Naive thymus-derived CD4-positive, alpha-beta T cell (primary cell): ENCODE measurements at regions not wholly inside any gene's neighbourhood (a gene's known extent, or its start where the extent isn't known, plus 50 kb on each side); places are given as distances from the start of the nearest gene placed in this dataset.

Experiments
- ATAC-seq: fragments of 150-1000 bp; cut with Tn5 transposase; 2 replicates; pipeline ENCODE4 v1.10.0; 2021; ENCODE audit warnings: mild to moderate bottlenecking, moderate library complexity
- CTCF ChIA-PET: fragments of 350-600 bp; sonication (Branson Sonifier 250); formaldehyde crosslinking; loops from one replicate; lab custom pipeline; 2021; ENCODE audit warnings: antibody characterized with exemption; lab: Charles Lee
- POLR2A ChIA-PET: fragments of 350-600 bp; sonication (Branson Sonifier 250); formaldehyde crosslinking; loops from one replicate; lab custom pipeline; 2021; ENCODE audit warnings: antibody characterized with exemption, inconsistent platforms; lab: Charles Lee
- DNase-seq, 9 donors: peaks; one replicate each; pipeline versions ENCODE4 v3.0.0 to v3.0.0-alpha.2; 2020 to 2022; ENCODE audit warnings: mixed read lengths in 1 of 9
- H3K27ac ChIP-seq: one replicate; pipeline ENCODE4 v1.7.0; 2013; ENCODE audit warnings: mild to moderate bottlenecking, low read depth, low read length, moderate library complexity
- H3K27me3 ChIP-seq, 2 donors: one replicate each; pipeline ENCODE4 v1.7.0; 2013; ENCODE audit warnings: low read length in 2 of 2, mild to moderate bottlenecking in 2 of 2, moderate library complexity in 2 of 2; ENCODE audit not compliant: control insufficient read depth in 2 of 2, insufficient read depth in 2 of 2
- H3K36me3 ChIP-seq, 3 experiments: 1 replicate in 2 of 3; 2 replicates in 1 of 3; pipeline ENCODE4 v1.7.0; 2013; ENCODE audit warnings: low read length in 3 of 3, mild to moderate bottlenecking in 3 of 3, moderate library complexity in 1 of 3; ENCODE audit not compliant: insufficient read depth in 3 of 3, control insufficient read depth in 2 of 3
- H3K4me1 ChIP-seq, 2 donors: one replicate each; pipeline ENCODE4 v1.7.0; 2013; ENCODE audit warnings: low read length in 2 of 2, mild to moderate bottlenecking in 2 of 2, moderate library complexity in 1 of 2; ENCODE audit not compliant: control insufficient read depth in 2 of 2, insufficient read depth in 2 of 2
- H3K4me3 ChIP-seq: 2 replicates; pipeline ENCODE4 v1.7.0; 2013; ENCODE audit warnings: mild to moderate bottlenecking, low read length
- H3K9me3 ChIP-seq, 3 experiments: 1 replicate in 2 of 3; 2 replicates in 1 of 3; pipeline ENCODE4 v1.7.0; 2013; ENCODE audit warnings: low read length in 3 of 3; ENCODE audit not compliant: control insufficient read depth in 2 of 3
- H3K27ac Mint-ChIP-seq, 9 donors: one replicate each; pipeline ENCODE4 v1.8.0; 2020 to 2022; ENCODE audit warnings: mixed read lengths in 9 of 9, mild to moderate bottlenecking in 8 of 9, moderate library complexity in 5 of 9, inconsistent platforms in 2 of 9
- H3K27me3 Mint-ChIP-seq, 5 donors: one replicate each; pipeline ENCODE4 v1.8.0; 2021 to 2022; ENCODE audit warnings: mixed read lengths in 5 of 5, mild to moderate bottlenecking in 1 of 5
- H3K36me3 Mint-ChIP-seq, 5 donors: one replicate each; pipeline ENCODE4 v1.8.0; 2020 to 2022; ENCODE audit warnings: mixed read lengths in 5 of 5, mild to moderate bottlenecking in 3 of 5, inconsistent platforms in 1 of 5
- H3K4me1 Mint-ChIP-seq, 7 donors: one replicate each; pipeline ENCODE4 v1.8.0; 2020 to 2022; ENCODE audit warnings: mixed read lengths in 7 of 7, mild to moderate bottlenecking in 3 of 7, inconsistent platforms in 1 of 7
- H3K4me3 Mint-ChIP-seq, 10 donors: one replicate each; pipeline ENCODE4 v1.8.0; 2020 to 2022; ENCODE audit warnings: mild to moderate bottlenecking in 10 of 10, mixed read lengths in 10 of 10, moderate library complexity in 6 of 10, inconsistent platforms in 2 of 10
- H3K9me3 Mint-ChIP-seq, 11 donors: one replicate each; pipeline ENCODE4 v1.8.0; 2020 to 2022; ENCODE audit warnings: mixed read lengths in 11 of 11, mild to moderate bottlenecking in 4 of 11, inconsistent platforms in 1 of 11, moderate library complexity in 1 of 11
- intact Hi-C, 2 donors: fragments of 100-400 bp; cut with micrococcal nuclease; formaldehyde crosslinking; loops; one replicate each; pipeline ENCODE4 v1.15.1; 2023

GRCh38 chr5:56530626-56531138 is 284.7 kb upstream of the MAP3K1 start:
- Mint-ChIP-seq H3K36me3 (peaks cover 0 to 5% (median 0%) of the 10 kb centered on the region in 5 donors), H3K4me3 (no peak overlapping the region), H3K27ac (peak overlapping the region in 2 of 9 donors; percentile 58 to 62), H3K9me3 (peaks cover 0 to 4% (median 0%) of the 10 kb centered on the region in 11 donors), H3K27me3 (no peaks in the 10 kb centered on the region), H3K4me1 (peaks cover 8 to 38% (median 26%) of the 10 kb centered on the region in 7 donors)
- DNase-seq (no peak), ATAC-seq (no peak)
- no peaks in the 10 kb centered on the region for H3K27me3 ChIP-seq
- no peak overlapping the region for H3K4me3 ChIP-seq
- H3K9me3 ChIP-seq, result no peaks in the 10 kb centered on the region
- H3K27ac ChIP-seq, result no peak overlapping the region
- intact Hi-C loops, result loop anchor here in 1 of 2 donors (5.0 kb wide), 1 partner anchor 38 kb away; no protein-coding TSS in a partner anchor
- ChIA-PET CTCF (no interaction called here), POLR2A (interaction anchor here (1.2 kb wide), 1 partner anchor 16 kb away, joined by 4 read pairs; no protein-coding TSS in a partner anchor)
- peaks cover 0 to 12% of the 10 kb centered on the region in 2 donors for H3K4me1 ChIP-seq
- no peaks in the 10 kb centered on the region for H3K36me3 ChIP-seq

- no peak overlapping the region for H3K4me3 ChIP-seq
- no peaks in the 10 kb centered on the region for H3K9me3 ChIP-seq
- peak; percentile 77 for ATAC-seq
- ChIA-PET POLR2A (interaction anchor here (0.7 to 1.2 kb wide), 2 partner anchors 15 to 175 kb away, joined by 3 to 4 read pairs; no protein-coding TSS in a partner anchor), CTCF (interaction anchor here (0.5 kb wide), 1 partner anchor 46 kb away, joined by 3 read pairs; no protein-coding TSS in a partner anchor)
- Mint-ChIP-seq H3K4me3 (no peak overlapping the region), H3K9me3 (peaks cover 0 to 4% (median 0%) of the 10 kb centered on the region in 11 donors), H3K4me1 (peaks cover 9 to 35% (median 26%) of the 10 kb centered on the region in 7 donors), H3K27ac (peak overlapping the region in 1 of 9 donors; percentile 62), H3K36me3 (peaks cover 0 to 5% (median 0%) of the 10 kb centered on the region in 5 donors), H3K27me3 (no peaks in the 10 kb centered on the region)
- no peak overlapping the region for H3K27ac ChIP-seq
- H3K36me3 ChIP-seq, result no peaks in the 10 kb centered on the region
- H3K4me1 ChIP-seq, result peaks cover 0 to 12% of the 10 kb centered on the region in 2 donors
- intact Hi-C loops, result loop anchor here in 1 of 2 donors (5.0 kb wide), 1 partner anchor 38 kb away; no protein-coding TSS in a partner anchor
- no peaks in the 10 kb centered on the region for H3K27me3 ChIP-seq
- DNase-seq, result no peak
These were observed 285.5 kb upstream of the MAP3K1 start for GRCh38 chr5:56529666-56530430.

- no peak for ATAC-seq
- Histone ChIP-seq H3K27me3 (no peaks in the 10 kb centered on the region), H3K27ac (no peak overlapping the region), H3K4me1 (no peaks in the 10 kb centered on the region), H3K36me3 (no peaks in the 10 kb centered on the region), H3K9me3 (no peaks in the 10 kb centered on the region), H3K4me3 (no peak overlapping the region)
- peak overlapping the region in 1 of 9 donors; percentile 6 for H3K27ac Mint-ChIP-seq
- CTCF ChIA-PET, result no interaction called here
- H3K36me3 Mint-ChIP-seq, result peaks cover 0 to 3% (median 0%) of the 10 kb centered on the region in 5 donors
- no peak for DNase-seq
- intact Hi-C loops, result no loop called here
- H3K4me1 Mint-ChIP-seq, result peaks cover 4 to 16% (median 8%) of the 10 kb centered on the region in 7 donors
- POLR2A ChIA-PET, result interaction anchor here (0.7 kb wide), 1 partner anchor 222 kb away, joined by 3 read pairs; no protein-coding TSS in a partner anchor
- peaks cover 0 to 4% (median 0%) of the 10 kb centered on the region in 11 donors for H3K9me3 Mint-ChIP-seq
- H3K27me3 Mint-ChIP-seq, result no peaks in the 10 kb centered on the region
- peak overlapping the region in 1 of 10 donors; percentile 14 for H3K4me3 Mint-ChIP-seq
These were observed 288.2 kb upstream of the MAP3K1 start for GRCh38 chr5:56527174-56527573.

GRCh38 chr5:56525113-56525512 is 290.2 kb upstream of the MAP3K1 start:
- Histone ChIP-seq H3K4me1 (no peaks in the 10 kb centered on the region), H3K36me3 (no peaks in the 10 kb centered on the region), H3K9me3 (no peaks in the 10 kb centered on the region), H3K27ac (no peak overlapping the region), H3K27me3 (no peaks in the 10 kb centered on the region), H3K4me3 (no peak overlapping the region)
- intact Hi-C loops, result no loop called here
- DNase-seq (no peak), ATAC-seq (no peak)
- Mint-ChIP-seq H3K27ac (no peak overlapping the region), H3K27me3 (no peaks in the 10 kb centered on the region), H3K36me3 (no peaks in the 10 kb centered on the region), H3K4me1 (peaks cover 0 to 12% (median 3%) of the 10 kb centered on the region in 7 donors), H3K9me3 (no peaks in the 10 kb centered on the region), H3K4me3 (no peak overlapping the region)
- ChIA-PET POLR2A (interaction anchor here (0.7 to 0.8 kb wide), 2 partner anchors 16 to 32 kb away, joined by 3 read pairs; no protein-coding TSS in a partner anchor), CTCF (no interaction called here)

- DNase-seq (no peak), ATAC-seq (no peak)
- no peaks in the 10 kb centered on the region for H3K27me3 Mint-ChIP-seq
- no peak overlapping the region for H3K4me3 Mint-ChIP-seq
- Histone ChIP-seq H3K9me3 (no peaks in the 10 kb centered on the region), H3K4me3 (no peak overlapping the region), H3K36me3 (no peaks in the 10 kb centered on the region), H3K27me3 (no peaks in the 10 kb centered on the region), H3K4me1 (no peaks in the 10 kb centered on the region), H3K27ac (no peak overlapping the region)
- intact Hi-C loops, result loop anchor here in 1 of 2 donors (2.0 kb wide), 1 partner anchor 17 kb away; no protein-coding TSS in a partner anchor
- no peaks in the 10 kb centered on the region for H3K36me3 Mint-ChIP-seq
- H3K27ac Mint-ChIP-seq, result no peak overlapping the region
- peaks cover 0 to 15% (median 3%) of the 10 kb centered on the region in 7 donors for H3K4me1 Mint-ChIP-seq
- ChIA-PET CTCF (no interaction called here), POLR2A (interaction anchor here (0.7 to 0.9 kb wide), 2 partner anchors 22 to 31 kb away, joined by 3 to 4 read pairs; no protein-coding TSS in a partner anchor)
- H3K9me3 Mint-ChIP-seq, result peaks cover 0 to 2% (median 0%) of the 10 kb centered on the region in 11 donors
These were observed 290.9 kb upstream of the ANKRD55 start for GRCh38 chr5:56523790-56524575.

- intact Hi-C loops, result loop anchor here in 1 of 2 donors (2.0 kb wide), 1 partner anchor 16 kb away; no protein-coding TSS in a partner anchor
- Mint-ChIP-seq H3K4me3 (no peak overlapping the region), H3K36me3 (no peaks in the 10 kb centered on the region), H3K27me3 (peaks cover 0 to under 1% (median 0%) of the 10 kb centered on the region in 5 donors), H3K4me1 (peaks cover 3 to 12% (median 6%) of the 10 kb centered on the region in 7 donors), H3K27ac (no peak overlapping the region), H3K9me3 (peaks cover 0 to 2% (median 0%) of the 10 kb centered on the region in 11 donors)
- Histone ChIP-seq H3K27ac (no peak overlapping the region), H3K4me3 (no peak overlapping the region), H3K9me3 (no peaks in the 10 kb centered on the region), H3K27me3 (no peaks in the 10 kb centered on the region), H3K4me1 (no peaks in the 10 kb centered on the region), H3K36me3 (no peaks in the 10 kb centered on the region)
- POLR2A ChIA-PET, result interaction anchor here (0.9 kb wide), 1 partner anchor 23 kb away, joined by 4 read pairs; no protein-coding TSS in a partner anchor
- DNase-seq (no peak), ATAC-seq (no peak)
- CTCF ChIA-PET, result no interaction called here
These were observed 289.8 kb upstream of the ANKRD55 start for GRCh38 chr5:56522960-56523359.
